Prostate gland (tissue), 2 donors: ENCODE measurements at regions not wholly inside any gene's neighbourhood (a gene's known extent, or its start where the extent isn't known, plus 50 kb on each side); places are given as distances from the start of the nearest gene placed in this dataset.

Source experiments
- DNase-seq: peaks from one replicate; pipeline ENCODE4 v3.0.0-alpha.2; 2019; ENCODE audit warnings: low spot score
- H3K27ac ChIP-seq, 2 donors: fragments of 200-600 bp; sonication (generic); 2 replicates each; pipeline ENCODE4 v1.5.1; 2017 to 2019
- H3K27me3 ChIP-seq: fragments of 200-600 bp; sonication (generic); replicated peaks from 2 replicates; pipeline ENCODE4 v1.5.1; 2019; ENCODE audit not compliant: insufficient read depth
- H3K36me3 ChIP-seq, 2 donors: fragments of 200-600 bp; sonication (generic); 1 replicate in 1 of 2; 2 replicates in 1 of 2; pipeline versions ENCODE4 v1.5.1 to v1.8.1; 2017 to 2019
- H3K4me1 ChIP-seq: fragments of 200-600 bp; sonication (generic); replicated peaks from 2 replicates; pipeline ENCODE4 v1.5.1; 2019
- H3K4me3 ChIP-seq, 2 donors: fragments of 200-600 bp; sonication (generic); 2 replicates each; pipeline ENCODE4 v1.5.1; 2017 to 2019
- H3K9me3 ChIP-seq: fragments of 200-600 bp; sonication (generic); 2 replicates; pipeline ENCODE4 v1.5.1; 2017
- CTCF ChIP-seq, 4 experiments: fragments of 200-600 bp in 2 of 4; fragments of 450-650 bp in 2 of 4; sonication (generic) in 2 of 4; IDR thresholded peaks; 1 replicate in 3 of 4; 2 replicates in 1 of 4; pipeline ENCODE4 v1.5.1; 2016 to 2019; ENCODE audit warnings: antibody characterized with exemption in 4 of 4, mild to moderate bottlenecking in 2 of 4, moderate library complexity in 2 of 4
- POLR2A ChIP-seq: fragments of 450-650 bp; IDR thresholded peaks from one replicate; pipeline ENCODE4 v1.6.1; 2016; ENCODE audit warnings: antibody characterized with exemption, mild to moderate bottlenecking
- POLR2AphosphoS5 ChIP-seq: sonication (generic); formaldehyde crosslinking; IDR thresholded peaks from one replicate; pipeline ENCODE4 v1.6.1; 2017; ENCODE audit warnings: antibody characterized with exemption
- WGBS: methylation state at CpG from one replicate; pipeline ENCODE4 v1.1.5; 2018; 5-methylcytosine and 5-hydroxymethylcytosine counted together
- intact Hi-C: fragments of 100-400 bp; cut with DNase I; formaldehyde crosslinking; loops from one replicate; pipeline ENCODE4 v1.14.2; 2022

GRCh38 chrX:82127228-82128123 is 925.6 kb downstream of the SH3BGRL start:
- no peak for DNase-seq
- no peak overlapping the region for H3K4me3 ChIP-seq
- no peaks in the 10 kb centered on the region for H3K27me3 ChIP-seq
- 86% methylated on average over 2 of the region's 2 CpGs for WGBS
- no peaks in the 10 kb centered on the region for H3K36me3 ChIP-seq
- TF ChIP-seq CTCF (IDR thresholded peaks at IDR 0.05) (no peak), POLR2AphosphoS5 (no peak), POLR2A (no peak)
- no peak overlapping the region for H3K27ac ChIP-seq
- no peaks in the 10 kb centered on the region for H3K9me3 ChIP-seq
- H3K4me1 ChIP-seq, result no peaks in the 10 kb centered on the region
- intact Hi-C loops, result no loop called here

- TF ChIP-seq POLR2A, result no peak
- TF ChIP-seq CTCF (IDR thresholded peaks at IDR 0.05), result no peak
- no peak for TF ChIP-seq POLR2AphosphoS5
- Histone ChIP-seq H3K27me3 (no peaks in the 10 kb centered on the region), H3K4me1 (no peaks in the 10 kb centered on the region), H3K4me3 (no peak overlapping the region), H3K9me3 (no peaks in the 10 kb centered on the region), H3K27ac (no peak overlapping the region), H3K36me3 (no peaks in the 10 kb centered on the region)
- DNase-seq, result no peak
- intact Hi-C loops, result no loop called here
These were observed 932.5 kb downstream of the SH3BGRL start for GRCh38 chrX:82134378-82134777.

GRCh38 chrX:82141942-82142341 is 940.0 kb downstream of the SH3BGRL start:
- Histone ChIP-seq H3K27ac (no peak overlapping the region), H3K4me1 (no peaks in the 10 kb centered on the region), H3K9me3 (no peaks in the 10 kb centered on the region), H3K27me3 (no peaks in the 10 kb centered on the region), H3K4me3 (no peak overlapping the region), H3K36me3 (no peaks in the 10 kb centered on the region)
- WGBS, result 71% methylated on average over 1 of the region's 1 CpG
- no peak for DNase-seq
- TF ChIP-seq CTCF (IDR thresholded peaks at IDR 0.05), result no peak
- TF ChIP-seq POLR2AphosphoS5, result no peak
- TF ChIP-seq POLR2A, result no peak
- intact Hi-C loops, result no loop called here

- WGBS, result 92% methylated on average over 2 of the region's 2 CpGs
- intact Hi-C loops, result no loop called here
- Histone ChIP-seq H3K4me1 (no peaks in the 10 kb centered on the region), H3K27ac (no peak overlapping the region), H3K36me3 (no peaks in the 10 kb centered on the region), H3K9me3 (no peaks in the 10 kb centered on the region), H3K4me3 (no peak overlapping the region), H3K27me3 (no peaks in the 10 kb centered on the region)
- DNase-seq, result no peak
- no peak for TF ChIP-seq POLR2AphosphoS5
- TF ChIP-seq POLR2A, result no peak
- TF ChIP-seq CTCF (IDR thresholded peaks at IDR 0.05), result no peak
These were observed 959.3 kb downstream of the SH3BGRL start for GRCh38 chrX:82161195-82161594.

- no peak for DNase-seq
- H3K36me3 ChIP-seq, result no peaks in the 10 kb centered on the region
- H3K4me3 ChIP-seq, result no peak overlapping the region
- no peaks in the 10 kb centered on the region for H3K4me1 ChIP-seq
- H3K27ac ChIP-seq, result no peak overlapping the region
- H3K27me3 ChIP-seq, result no peaks in the 10 kb centered on the region
- no peaks in the 10 kb centered on the region for H3K9me3 ChIP-seq
- TF ChIP-seq CTCF (IDR thresholded peaks at IDR 0.05), result no peak
- TF ChIP-seq POLR2A, result no peak
- TF ChIP-seq POLR2AphosphoS5, result no peak
- intact Hi-C loops, result no loop called here
These were observed 961.8 kb downstream of the SH3BGRL start for GRCh38 chrX:82163701-82164100.
